Renal cortical epithelial cell (primary cell): ENCODE measurements at regions not wholly inside any gene's neighbourhood (a gene's known extent, or its start where the extent isn't known, plus 50 kb on each side); places are given as distances from the start of the nearest gene placed in this dataset.

Source experiments
- DNase-seq: peaks from one replicate; pipeline ENCODE4 v3.0.0-alpha.2; 2011; ENCODE audit warnings: low read depth

GRCh38 chr20:56996533-56996932 is 269.9 kb downstream of the BMP7 start:
- DNase-seq, result no peak

- DNase-seq, result no peak
Observed at GRCh38 chr20:56998438-56998837, 268.0 kb downstream of the BMP7 start.

- DNase-seq, result no peak
Observed at GRCh38 chr20:57000441-57000968, 265.9 kb downstream of the BMP7 start.

GRCh38 chr20:57001126-57001767 is 265.2 kb downstream of the BMP7 start:
- no peak for DNase-seq

GRCh38 chr20:57002066-57002570 is 264.3 kb downstream of the BMP7 start:
- no peak for DNase-seq

- no peak for DNase-seq
Observed at GRCh38 chr20:57003012-57003411, 263.4 kb downstream of the BMP7 start.

- no peak for DNase-seq
Observed at GRCh38 chr20:57004416-57004815, 262.0 kb downstream of the BMP7 start.

- no peak for DNase-seq
Observed at GRCh38 chr20:57004951-57005933, 261.2 kb downstream of the BMP7 start.

- no peak for DNase-seq
Observed at GRCh38 chr20:57006411-57007170, 259.9 kb downstream of the BMP7 start.

GRCh38 chr20:57007171-57007540 is 259.3 kb downstream of the BMP7 start:
- no peak for DNase-seq

GRCh38 chr20:57008217-57008616 is 258.2 kb downstream of the BMP7 start:
- DNase-seq, result no peak

- DNase-seq, result no peak
Observed at GRCh38 chr20:57009355-57009754, 257.1 kb downstream of the BMP7 start.

- no peak for DNase-seq
Observed at GRCh38 chr20:57009775-57010174, 256.7 kb downstream of the BMP7 start.

GRCh38 chr20:57012691-57013090 is 253.8 kb downstream of the BMP7 start:
- no peak for DNase-seq

- no peak for DNase-seq
Observed at GRCh38 chr20:57013217-57013616, 253.2 kb downstream of the BMP7 start.

GRCh38 chr20:57013741-57014140 is 252.7 kb downstream of the BMP7 start:
- no peak for DNase-seq

- no peak for DNase-seq
Observed at GRCh38 chr20:57020364-57020763, 246.1 kb downstream of the BMP7 start.

- no peak for DNase-seq
Observed at GRCh38 chr20:57022306-57022705, 244.1 kb downstream of the BMP7 start.

- no peak for DNase-seq
Observed at GRCh38 chr20:57023007-57023406, 243.4 kb downstream of the BMP7 start.

GRCh38 chr20:57023997-57024396 is 242.4 kb downstream of the BMP7 start:
- no peak for DNase-seq

GRCh38 chr20:57024849-57025248 is 241.6 kb downstream of the BMP7 start:
- DNase-seq, result no peak

- DNase-seq, result no peak
Observed at GRCh38 chr20:57025261-57025660, 241.2 kb downstream of the BMP7 start.
